GM21390 (cell line): ENCODE measurements at regions not wholly inside any gene's neighbourhood (a gene's known extent, or its start where the extent isn't known, plus 50 kb on each side); places are given as distances from the start of the nearest gene placed in this dataset.

Experiments used
- ATAC-seq: cut with Tn5 transposase; IDR thresholded peaks from one replicate; pipeline ENCODE4 v1.9.1; 2021; ENCODE audit not compliant: unreplicated experiment

DNA sequence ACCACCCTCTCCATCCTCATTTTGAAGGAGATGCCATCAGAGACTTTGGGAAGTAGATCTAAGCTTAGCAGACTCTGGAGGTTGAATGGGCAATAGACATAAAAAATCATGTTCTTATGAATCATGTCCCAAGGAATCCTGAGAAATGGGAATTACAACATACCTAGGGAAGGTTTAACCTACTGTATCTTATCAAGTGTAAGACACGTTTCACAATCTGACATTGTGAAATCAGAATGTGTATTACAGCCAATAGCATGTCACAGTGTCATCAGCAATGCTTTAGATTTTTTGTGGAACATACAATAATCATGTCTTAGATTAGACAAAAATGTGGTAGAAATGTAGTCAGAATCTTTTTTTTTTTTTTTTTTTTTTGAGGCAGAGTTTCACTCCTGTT lies 332.4 kb upstream of the TLE3 start:
- ATAC-seq, result no peak

GRCh38 chr15:70429056-70429722 lies 331.5 kb upstream of the TLE3 start:
- ATAC-seq, result no peak

GRCh38 chr15:70428211-70428822 lies 330.6 kb upstream of the TLE3 start:
- no peak for ATAC-seq

DNA sequence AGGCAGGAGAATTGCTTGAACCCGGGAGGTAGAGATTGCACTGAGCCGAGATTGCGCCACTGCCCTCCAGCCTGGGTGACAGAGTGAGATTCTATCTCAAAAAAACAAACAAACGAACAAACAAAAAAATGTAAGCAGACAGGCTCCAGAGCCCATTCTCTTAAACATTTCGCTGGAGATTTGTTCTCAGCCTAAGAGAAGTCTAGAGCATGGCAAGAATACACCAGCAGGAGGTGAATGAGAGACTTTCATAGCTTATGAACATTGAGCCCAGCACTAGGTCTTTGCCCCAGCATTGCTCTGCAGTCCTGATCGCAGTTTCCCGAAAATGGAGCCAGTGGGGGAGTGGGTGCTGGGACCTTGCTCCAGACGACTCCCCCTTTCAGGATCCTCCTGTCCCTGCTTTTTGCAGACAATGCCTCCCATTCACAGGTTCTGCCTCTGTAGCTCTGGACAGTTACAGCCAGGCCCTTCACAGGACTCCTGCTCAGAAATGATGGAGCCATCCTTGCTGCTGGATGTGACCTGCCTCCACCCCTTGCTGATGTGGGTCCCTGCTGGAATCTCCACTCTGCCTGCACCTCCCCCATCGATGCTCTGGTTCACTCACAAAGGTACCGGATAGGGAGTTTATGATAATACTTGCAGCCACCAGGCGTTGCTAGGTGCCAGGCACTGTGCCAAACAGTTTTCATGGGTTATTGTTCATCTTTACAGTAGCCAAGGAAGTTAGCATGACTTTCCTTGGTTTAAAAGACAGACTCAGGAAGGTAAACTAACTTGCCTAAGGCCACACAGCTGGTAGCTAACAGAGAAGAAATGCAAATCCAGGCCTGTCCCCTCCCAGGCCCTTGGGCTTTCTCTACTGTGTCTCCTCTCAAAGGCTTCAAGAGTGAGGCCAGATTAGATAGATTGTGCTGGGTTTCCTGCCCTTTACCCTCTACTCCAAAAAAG lies 329.7 kb upstream of the TLE3 start:
- ATAC-seq, result no peak

DNA sequence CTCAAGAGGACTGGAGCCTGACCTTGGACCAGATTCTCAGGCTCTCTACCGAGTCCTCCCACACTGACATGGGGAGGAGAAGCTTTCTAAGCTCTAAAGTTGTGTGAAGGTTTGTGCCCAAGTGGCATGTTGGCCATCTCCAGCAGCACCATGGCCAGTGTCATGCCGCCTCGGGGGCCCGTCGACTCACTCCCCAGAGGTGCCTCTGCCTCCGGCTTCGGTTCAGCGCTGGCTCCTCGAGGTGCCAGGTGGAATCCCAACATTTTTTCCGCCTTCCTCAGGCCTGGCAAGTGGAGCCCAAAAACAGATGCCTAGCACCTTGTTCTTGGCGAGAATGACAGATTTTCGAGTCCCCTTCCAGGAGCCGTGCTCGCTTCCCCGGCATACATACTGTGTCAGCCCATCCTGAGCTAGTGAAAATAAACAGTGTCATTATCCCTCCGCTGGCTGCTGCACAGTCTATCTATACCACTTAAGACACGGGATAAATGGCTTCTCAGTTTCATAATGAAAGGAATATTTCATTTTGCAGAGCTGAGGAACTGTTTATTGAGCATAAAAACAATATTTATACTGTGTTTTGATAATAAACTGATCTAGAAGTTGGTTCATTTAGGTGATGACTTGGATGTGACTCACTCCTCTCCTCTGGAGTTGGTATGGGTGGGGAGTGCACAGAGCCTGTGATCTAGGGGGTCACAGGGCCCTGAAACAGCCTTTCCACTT lies 328.5 kb upstream of the TLE3 start:
- no peak for ATAC-seq

DNA sequence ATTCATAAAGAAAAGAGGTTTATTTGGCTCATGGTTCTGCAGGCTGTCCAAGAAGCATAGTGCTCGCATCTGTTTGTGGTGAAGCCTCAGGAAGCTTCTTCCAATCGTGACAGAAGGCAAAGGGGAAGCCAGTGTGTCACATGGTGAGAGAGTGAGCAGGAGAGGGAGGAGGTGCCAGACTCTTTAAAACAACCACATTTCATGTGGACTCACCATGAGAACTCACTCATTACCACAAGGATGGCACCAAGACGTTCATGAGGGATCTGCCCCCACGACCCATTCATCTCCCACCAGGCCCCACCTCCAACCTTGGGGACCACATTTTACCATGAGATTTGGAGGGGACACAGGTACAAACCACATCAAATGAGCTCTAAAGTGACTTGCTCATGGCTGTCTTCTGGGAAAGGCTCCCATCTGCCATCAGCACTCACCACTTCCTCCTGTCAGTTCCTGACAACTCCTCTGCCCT lies 327.3 kb upstream of the TLE3 start:
- no peak for ATAC-seq

DNA sequence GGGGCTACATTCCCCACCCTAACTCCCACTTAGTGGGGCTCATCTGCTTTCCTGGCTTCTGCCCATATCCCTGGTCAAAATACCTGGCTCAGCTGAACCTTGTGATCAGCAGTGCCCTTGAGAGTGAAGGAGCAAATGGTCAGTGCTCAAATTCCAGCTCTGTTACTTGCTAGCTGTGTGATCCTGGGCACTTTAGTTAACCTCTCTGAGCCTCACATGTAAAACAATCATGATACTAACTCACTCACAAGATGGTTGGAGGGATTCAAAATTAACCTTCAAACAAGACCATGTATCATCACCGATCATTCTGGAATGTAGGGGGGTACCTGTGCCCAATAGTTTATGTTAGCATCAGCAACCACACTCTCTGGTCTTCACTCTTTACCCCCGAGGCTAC lies 325.6 kb upstream of the TLE3 start:
- no peak for ATAC-seq

GRCh38 chr15:70422342-70422741 lies 324.6 kb upstream of the TLE3 start:
- no peak for ATAC-seq

DNA sequence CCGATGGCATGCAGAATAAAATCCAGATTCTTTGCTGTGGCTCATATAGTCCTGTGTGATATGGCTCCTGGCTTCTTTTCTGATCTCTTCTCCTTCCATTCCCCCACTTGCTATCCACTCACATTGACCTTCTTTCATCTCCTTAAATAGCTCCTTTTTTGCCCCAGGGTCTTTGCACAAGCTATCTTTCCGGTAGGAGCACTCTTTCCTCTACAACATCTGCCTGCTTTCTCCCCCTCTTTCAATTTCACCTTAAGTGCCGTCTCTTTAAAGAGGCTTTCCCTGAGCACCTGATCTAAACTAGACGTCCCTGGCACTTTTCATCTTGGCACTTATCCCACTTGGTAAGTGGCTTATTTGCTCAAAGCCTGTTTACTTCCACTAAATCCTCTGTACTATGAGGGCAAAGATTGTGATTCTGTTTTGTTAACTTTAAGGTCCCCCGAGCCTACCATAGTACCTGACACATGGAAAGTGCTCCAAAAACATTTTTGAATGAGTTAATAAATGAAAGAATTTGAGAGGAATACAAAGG lies 323.3 kb upstream of the TLE3 start:
- ATAC-seq, result no peak

DNA sequence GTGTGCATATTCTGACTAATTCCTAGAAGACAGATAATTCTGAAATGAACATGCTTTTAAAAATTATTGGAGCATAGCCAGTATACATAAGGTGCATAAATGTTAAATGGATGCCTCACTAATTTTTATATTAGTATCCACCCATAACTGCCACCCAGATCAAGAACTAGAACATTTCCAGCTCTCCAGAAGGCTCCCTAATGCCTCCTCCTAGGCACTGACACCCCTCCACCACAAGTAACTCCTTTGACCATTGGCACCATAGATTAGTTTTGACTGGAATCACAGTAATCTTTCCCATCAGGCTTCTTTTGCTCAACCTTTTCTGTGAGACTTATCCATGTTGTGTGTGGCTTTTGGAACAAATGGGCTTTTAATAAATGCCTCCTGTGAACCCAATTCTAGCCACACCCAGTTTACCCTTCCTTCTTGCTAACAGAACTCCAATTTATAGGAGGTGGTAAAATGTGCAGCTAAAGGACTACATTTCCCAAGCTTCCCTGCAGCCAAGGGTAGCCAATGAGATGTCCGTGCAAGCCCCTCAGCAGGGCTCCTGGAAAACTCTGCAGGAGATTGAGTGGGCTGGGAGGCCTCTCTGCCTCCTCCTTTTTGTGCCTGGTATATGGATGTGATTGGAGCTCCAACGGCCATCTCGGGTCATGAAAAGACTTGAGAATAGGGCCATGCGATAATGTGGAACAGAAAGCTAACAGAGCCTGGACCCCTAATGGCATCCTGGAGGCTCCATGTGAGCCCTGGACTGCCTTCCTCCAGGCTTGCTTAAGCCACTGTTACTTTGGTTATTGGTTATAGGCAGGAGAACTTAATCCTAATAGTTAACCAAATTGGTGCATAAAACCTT lies 322.6 kb upstream of the TLE3 start:
- no peak for ATAC-seq

DNA sequence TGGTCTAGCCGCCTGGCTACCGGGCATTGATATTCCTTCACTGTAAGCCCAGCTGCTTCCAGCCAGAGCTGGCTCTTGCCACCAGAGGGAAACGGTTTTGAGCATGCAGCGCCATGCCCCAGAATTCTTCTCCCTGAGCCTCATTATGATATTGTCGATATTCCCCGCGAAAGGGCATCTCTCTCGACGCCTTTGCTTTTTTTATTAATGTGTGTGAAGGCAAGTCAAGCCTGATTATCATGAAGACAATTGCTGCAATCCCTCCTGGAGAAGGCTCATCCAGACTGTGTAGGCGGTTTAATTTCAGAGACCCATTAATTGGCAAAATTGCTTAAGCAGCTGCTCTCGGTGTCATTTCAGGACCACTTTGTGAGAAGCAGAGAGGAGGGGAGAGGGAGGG lies 321.2 kb upstream of the TLE3 start:
- ATAC-seq, result no peak

- ATAC-seq, result no peak
Measured at GRCh38 chr15:70417535-70417934, 319.8 kb upstream of the TLE3 start.

DNA sequence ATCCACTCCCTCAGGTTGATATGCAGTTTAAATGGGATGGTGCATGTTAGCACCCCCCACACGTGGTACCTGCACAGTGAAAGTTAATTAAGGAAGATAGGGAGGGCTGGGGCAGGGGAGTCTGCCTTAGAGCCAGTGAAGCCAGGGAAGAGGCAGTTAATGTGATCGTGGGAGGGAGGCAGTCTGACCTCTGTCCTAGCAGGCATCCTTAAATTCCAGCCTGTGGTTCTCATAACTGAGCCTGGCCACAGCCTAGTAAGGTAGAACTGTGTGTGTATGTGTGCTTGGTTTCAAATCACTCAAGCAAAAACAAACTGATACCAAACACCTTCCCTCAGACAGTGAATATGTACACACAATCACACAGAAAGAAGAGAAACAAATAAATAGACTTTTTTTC lies 319.1 kb upstream of the TLE3 start:
- ATAC-seq, result no peak

GRCh38 chr15:70415398-70415797 lies 317.7 kb upstream of the TLE3 start:
- ATAC-seq, result no peak

DNA sequence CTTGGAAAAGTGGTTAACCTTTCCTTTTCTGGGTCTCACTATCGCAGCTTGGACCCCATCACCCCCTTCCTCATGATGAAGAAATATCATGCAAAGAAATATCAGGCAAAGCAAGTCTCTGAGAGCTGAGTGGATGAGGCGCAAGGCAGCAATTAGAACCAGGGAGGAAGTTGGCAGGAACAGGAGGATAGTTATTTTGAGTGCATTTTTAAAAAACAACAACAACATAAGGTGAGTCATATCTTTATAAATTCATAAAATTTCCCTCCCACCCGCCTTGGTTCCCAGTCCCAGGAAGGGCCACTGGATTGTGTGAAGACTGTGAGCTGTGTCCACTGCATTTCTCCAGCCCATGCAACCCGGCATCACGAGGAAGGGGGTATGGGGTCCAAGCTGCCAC lies 316.9 kb upstream of the TLE3 start:
- ATAC-seq, result no peak

GRCh38 chr15:70412794-70413193 lies 315.1 kb upstream of the TLE3 start:
- ATAC-seq, result no peak

DNA sequence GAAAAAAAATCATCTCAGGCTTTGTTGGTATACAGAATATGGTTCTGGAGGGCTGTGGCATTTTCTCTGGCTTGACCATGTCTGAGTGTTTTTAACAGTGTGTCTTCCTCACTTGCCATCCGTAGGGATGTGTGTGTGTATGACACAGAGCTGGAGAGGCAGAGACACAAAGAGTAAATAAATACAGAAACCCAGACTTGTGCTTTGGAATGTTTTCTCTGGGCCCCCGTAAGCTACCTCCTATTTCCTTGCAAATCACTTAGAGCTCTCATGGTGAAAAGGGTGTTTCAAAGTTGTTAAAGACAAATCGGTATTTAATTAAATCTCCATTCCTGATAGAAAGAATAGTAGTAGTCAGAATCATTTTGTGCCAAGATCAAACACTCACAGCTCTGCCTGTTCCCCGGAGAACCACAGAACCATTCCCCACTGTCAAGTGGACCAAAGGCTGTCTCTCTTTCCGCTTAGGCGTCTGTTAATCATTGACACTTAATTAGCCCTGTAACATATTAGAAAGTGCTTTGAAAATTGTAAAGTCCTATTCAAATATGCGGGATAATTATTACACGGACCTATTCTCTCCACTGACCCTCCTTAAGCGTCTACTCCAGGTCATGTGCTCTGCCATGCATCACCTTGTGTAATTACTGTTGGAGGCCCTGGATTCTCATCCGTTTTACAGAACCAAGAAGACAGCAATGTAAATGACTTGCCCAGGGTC lies 313.6 kb upstream of the TLE3 start:
- ATAC-seq, result no peak

DNA sequence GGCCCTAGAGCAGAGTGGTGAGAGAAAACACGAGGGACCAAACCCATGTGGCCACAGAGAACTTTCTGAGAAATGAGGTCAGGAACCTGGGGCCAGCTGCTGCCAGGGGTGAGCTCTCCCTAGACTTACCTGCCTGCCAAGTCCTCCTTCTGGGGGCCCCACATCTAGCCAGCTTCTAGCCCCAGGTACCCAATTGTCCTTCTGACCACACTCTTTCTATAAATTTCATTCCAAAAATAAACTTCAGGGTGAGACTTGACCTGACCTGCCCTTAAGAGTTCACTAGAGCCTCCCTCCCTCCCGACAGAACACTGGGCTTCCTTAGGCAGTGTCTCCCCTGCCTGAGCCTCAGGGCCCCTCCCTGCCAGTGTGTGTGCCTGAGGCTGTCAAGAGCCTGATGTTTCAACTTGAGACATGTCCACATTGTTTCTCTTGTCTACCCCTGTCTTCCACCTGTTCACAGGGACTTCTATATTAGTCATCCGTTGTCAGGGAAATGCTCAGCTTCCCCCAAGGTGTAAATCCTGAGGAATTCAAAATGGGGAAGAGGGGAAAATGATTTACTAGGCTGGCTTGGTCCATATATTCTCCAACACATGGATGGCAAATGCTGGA lies 312.8 kb upstream of the TLE3 start:
- no peak for ATAC-seq

- no peak for ATAC-seq
Measured at GRCh38 chr15:70409388-70409787, 311.7 kb upstream of the TLE3 start.
